Gastroesophageal sphincter (tissue), 4 donors: ENCODE measurements at regions not wholly inside any gene's neighbourhood (a gene's known extent, or its start where the extent isn't known, plus 50 kb on each side); places are given as distances from the start of the nearest gene placed in this dataset.

Experiments
- ATAC-seq: fragments of 150-250 bp; one replicate; pipeline ENCODE4 v1.9.1; 2016; ENCODE audit warnings: mild to moderate bottlenecking, moderate library complexity
- H3K27ac ChIP-seq, 4 donors: fragments of 200-600 bp; sonication (generic) in 3 of 4; 1 replicate in 3 of 4; 2 replicates in 1 of 4; pipeline ENCODE4 v1.5.1; 2016 to 2019
- H3K27me3 ChIP-seq: fragments of 200-600 bp; sonication (generic); one replicate; pipeline ENCODE4 v1.5.1; 2019
- H3K36me3 ChIP-seq, 2 donors: fragments of 200-600 bp; sonication (generic); one replicate each; pipeline ENCODE4 v1.5.1; 2019; ENCODE audit warnings: control low read depth in 1 of 2
- H3K4me1 ChIP-seq, 3 donors: fragments of 200-600 bp; sonication (generic); 1 replicate in 2 of 3; 2 replicates in 1 of 3; pipeline ENCODE4 v1.5.1; 2016 to 2019; ENCODE audit warnings: control low read depth in 2 of 3
- H3K4me3 ChIP-seq, 2 donors: fragments of 200-600 bp; sonication (generic); one replicate each; pipeline ENCODE4 v1.5.1; 2019; ENCODE audit warnings: mild to moderate bottlenecking in 1 of 2, moderate library complexity in 1 of 2
- H3K9me3 ChIP-seq, 3 donors: fragments of 200-600 bp; sonication (generic); one replicate each; pipeline ENCODE4 v1.5.1; 2017 to 2019; ENCODE audit warnings: control low read depth in 2 of 3
- CTCF ChIP-seq, 4 experiments: fragments of 200-600 bp in 2 of 4; fragments of 450-650 bp in 2 of 4; sonication (generic) in 1 of 4; IDR thresholded peaks; one replicate each; pipeline ENCODE4 v1.5.1; 2017 to 2019; ENCODE audit warnings: antibody characterized with exemption in 4 of 4, mild to moderate bottlenecking in 2 of 4, moderate library complexity in 2 of 4
- EP300 ChIP-seq: sonication (generic); formaldehyde crosslinking; IDR thresholded peaks from one replicate; pipeline ENCODE4 v1.6.1; 2017; ENCODE audit warnings: antibody characterized with exemption, mild to moderate bottlenecking
- POLR2A ChIP-seq, 2 donors: fragments of 450-650 bp; IDR thresholded peaks; one replicate each; pipeline ENCODE4 v1.6.1; 2017; ENCODE audit warnings: antibody characterized with exemption in 2 of 2, mild to moderate bottlenecking in 2 of 2, moderate library complexity in 1 of 2
- POLR2AphosphoS5 ChIP-seq: sonication (generic); formaldehyde crosslinking; IDR thresholded peaks from one replicate; pipeline ENCODE4 v1.6.1; 2017; ENCODE audit warnings: antibody characterized with exemption
- WGBS, 2 donors: methylation state at CpG; one replicate each; pipeline ENCODE4 v1.1.5; 2018; ENCODE audit warnings: low coverage in 1 of 2; 5-methylcytosine and 5-hydroxymethylcytosine counted together

DNA sequence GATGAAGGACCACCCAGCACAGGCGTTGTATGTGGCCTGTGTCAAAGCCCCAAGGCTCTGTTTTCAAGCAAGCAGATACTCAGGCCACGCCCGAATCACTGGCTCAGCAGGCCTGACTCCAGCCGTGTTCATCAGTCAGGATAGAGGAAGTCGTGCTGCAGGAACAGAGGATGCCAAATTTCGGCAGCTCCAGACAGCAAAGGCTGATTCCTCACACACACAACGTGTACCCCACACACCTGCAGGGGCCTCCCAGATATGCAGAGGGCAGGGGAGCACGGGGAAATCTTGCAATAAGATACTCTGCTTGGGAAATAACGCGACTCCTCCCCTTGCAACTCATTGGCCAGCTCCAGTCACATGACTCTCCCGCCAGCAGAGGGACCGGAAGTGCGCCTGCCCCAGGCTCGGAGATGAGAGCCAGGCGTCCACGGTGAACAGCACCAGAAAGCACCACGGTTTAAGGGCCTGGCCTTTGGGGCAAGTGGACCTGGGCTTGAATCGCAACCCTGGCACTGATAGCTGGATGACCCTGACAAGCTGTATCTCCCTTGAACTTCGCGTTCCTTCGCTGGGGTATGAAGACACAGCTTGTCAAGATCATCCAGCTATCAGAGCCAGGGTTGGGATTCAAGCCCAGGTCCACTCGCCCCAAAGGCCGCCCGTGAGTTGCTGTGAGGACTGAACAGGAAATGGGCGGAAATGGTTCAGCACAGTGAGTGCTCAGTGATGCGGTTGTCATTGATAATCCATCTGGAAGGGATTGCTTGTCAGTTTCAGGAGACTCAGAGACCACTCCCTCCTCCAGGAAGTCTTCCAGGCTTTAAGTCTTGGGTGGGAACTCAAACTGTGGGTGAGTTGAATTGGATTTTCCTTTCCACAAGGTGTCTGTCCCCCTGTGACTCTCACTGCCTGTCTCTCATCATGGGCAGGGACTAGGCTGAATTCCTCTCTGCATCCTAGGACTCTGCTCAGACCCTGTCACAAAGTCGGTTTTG, 88.5 kb downstream of the MYEOV start:
- peak; percentile 51 for ATAC-seq
- no peak for TF ChIP-seq POLR2AphosphoS5
- no peak for TF ChIP-seq POLR2A (IDR thresholded peaks at IDR 0.05)
- TF ChIP-seq CTCF (IDR thresholded peaks at IDR 0.05) = no peak
- TF ChIP-seq EP300 = no peak
- 74 to 81% methylated on average over 4 to 6 of the region's 27 CpGs for WGBS, 2 donors
- peaks cover 12% of the 10 kb centered on the region for H3K27me3 ChIP-seq
- no peak overlapping the region for H3K4me3 ChIP-seq
- no peaks in the 10 kb centered on the region for H3K4me1 ChIP-seq
- H3K27ac ChIP-seq = peak overlapping the region in 1 of 4 donors; percentile 5
- H3K9me3 ChIP-seq = peaks cover 0 to 3% (median 0%) of the 10 kb centered on the region in 3 donors
- H3K36me3 ChIP-seq = no peaks in the 10 kb centered on the region

DNA sequence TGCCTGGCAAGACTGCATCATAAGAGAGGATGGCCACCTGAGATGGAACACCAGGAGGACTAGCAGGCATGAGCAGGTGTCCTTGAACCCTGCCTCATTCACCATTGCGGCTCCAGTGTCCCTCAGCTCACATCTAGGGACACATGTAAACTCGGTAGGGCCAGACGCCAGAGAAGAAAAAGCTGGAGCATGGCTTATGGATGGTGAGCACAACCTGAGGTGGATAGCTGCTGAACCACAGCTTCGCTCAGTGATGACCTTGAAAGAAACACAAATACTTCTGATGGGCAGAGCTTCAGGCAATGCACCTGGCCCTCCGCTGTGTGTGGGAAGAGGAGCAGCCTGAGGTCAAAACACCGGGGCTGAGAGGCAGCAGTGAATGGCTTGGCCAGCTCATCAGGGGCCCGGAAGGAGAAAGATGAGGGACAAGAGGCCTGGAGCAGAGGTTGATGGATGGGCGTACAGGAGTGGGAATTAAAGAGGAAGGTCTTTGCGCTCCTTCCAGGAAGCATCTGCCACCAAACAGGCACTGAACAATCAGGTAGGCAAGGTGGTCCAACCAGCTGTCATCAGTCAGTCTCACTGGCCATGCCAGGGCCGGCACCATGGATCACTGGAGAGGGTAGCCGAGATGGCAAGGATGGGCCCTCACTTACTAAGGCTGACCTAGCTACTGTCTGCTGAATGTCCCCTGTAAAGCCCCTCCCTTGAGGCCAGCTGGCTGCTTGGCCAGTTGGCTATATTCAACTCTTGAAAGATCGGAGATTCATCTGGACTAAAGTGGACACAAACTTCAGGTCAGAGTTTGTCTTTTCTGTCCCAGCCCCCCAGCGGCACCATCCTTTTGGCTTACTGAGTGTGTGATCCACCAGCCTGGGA, 89.7 kb downstream of the MYEOV start:
- no peak for ATAC-seq
- H3K27ac ChIP-seq = no peak overlapping the region
- WGBS, 2 donors = 73 to 81% methylated on average over 3 to 5 of the region's 13 CpGs
- H3K36me3 ChIP-seq = no peaks in the 10 kb centered on the region
- no peak overlapping the region for H3K4me3 ChIP-seq
- H3K27me3 ChIP-seq = peaks cover under 1% of the 10 kb centered on the region
- peaks cover 0 to 14% (median 0%) of the 10 kb centered on the region in 3 donors for H3K9me3 ChIP-seq
- H3K4me1 ChIP-seq = no peaks in the 10 kb centered on the region
- TF ChIP-seq POLR2AphosphoS5 = no peak
- TF ChIP-seq EP300 = no peak
- no peak for TF ChIP-seq CTCF (IDR thresholded peaks at IDR 0.05)
- no peak for TF ChIP-seq POLR2A (IDR thresholded peaks at IDR 0.05)

GRCh38 chr11:69384251-69385143, 90.5 kb downstream of the MYEOV start:
- Histone ChIP-seq H3K36me3 (no peaks in the 10 kb centered on the region), H3K4me3 (no peak overlapping the region), H3K27me3 (no peaks in the 10 kb centered on the region), H3K27ac (no peak overlapping the region), H3K9me3 (peaks cover 0 to 19% (median 0%) of the 10 kb centered on the region in 3 donors), H3K4me1 (no peaks in the 10 kb centered on the region)
- ATAC-seq = no peak
- no peak for TF ChIP-seq POLR2AphosphoS5
- 74 to 86% methylated on average over 6 of the region's 31 CpGs for WGBS, 2 donors

- peaks cover 0 to 19% (median 0%) of the 10 kb centered on the region in 3 donors for H3K9me3 ChIP-seq
- no peak for ATAC-seq
- no peak for TF ChIP-seq CTCF (IDR thresholded peaks at IDR 0.05)
- TF ChIP-seq POLR2AphosphoS5 = no peak
- TF ChIP-seq POLR2A (IDR thresholded peaks at IDR 0.05) = no peak
- no peak for TF ChIP-seq EP300
- H3K27ac ChIP-seq = no peak overlapping the region
- H3K4me1 ChIP-seq = no peaks in the 10 kb centered on the region
- peaks cover 5% of the 10 kb centered on the region for H3K27me3 ChIP-seq
- no CpG with 5 or more reads among the region's 6 CpGs for WGBS, 2 donors
- H3K4me3 ChIP-seq = no peak overlapping the region
- no peaks in the 10 kb centered on the region for H3K36me3 ChIP-seq
Measured at GRCh38 chr11:69385144-69385820, 91.3 kb downstream of the MYEOV start.
